Lower leg skin (tissue), 3 donors: ENCODE measurements at regions not wholly inside any gene's neighbourhood (a gene's known extent, or its start where the extent isn't known, plus 50 kb on each side); places are given as distances from the start of the nearest gene placed in this dataset.

Experiments
- POLR2A ChIP-seq, 2 donors: fragments of 450-650 bp; IDR thresholded peaks; one replicate each; pipeline ENCODE4 v1.6.1; 2016 to 2017; ENCODE audit warnings: antibody characterized with exemption in 2 of 2, mild to moderate bottlenecking in 1 of 2, moderate library complexity in 1 of 2
- TF ChIP-seq, protein P1 (sequence below), 3 donors: fragments of 450-650 bp; IDR thresholded peaks; one replicate each; pipeline ENCODE4 v1.5.1; 2016; ENCODE audit warnings: antibody characterized with exemption in 3 of 3, mild to moderate bottlenecking in 3 of 3, moderate library complexity in 2 of 3

DNA sequence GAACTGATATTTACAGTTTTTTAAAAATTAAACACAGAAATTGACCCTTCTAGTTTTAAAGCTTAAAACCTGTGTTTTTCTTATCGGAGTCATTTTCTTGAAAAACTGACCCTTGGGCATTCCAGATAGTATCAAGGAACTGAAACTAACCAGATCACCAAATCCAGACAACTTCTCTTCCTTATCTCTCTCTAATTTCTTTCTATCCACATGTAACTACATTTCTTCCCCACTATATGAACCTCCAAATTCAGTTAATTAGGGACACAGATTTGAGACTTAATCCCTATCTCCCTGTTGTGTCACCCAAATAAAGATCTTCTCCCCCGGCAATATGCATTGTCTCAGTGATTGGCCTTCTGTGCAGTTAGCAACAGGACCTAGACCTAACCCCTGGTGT, 1643.0 kb upstream of the CDH6 start:
- no peak for TF ChIP-seq POLR2A (IDR thresholded peaks at IDR 0.05)
- TF ChIP-seq, protein P1, sequence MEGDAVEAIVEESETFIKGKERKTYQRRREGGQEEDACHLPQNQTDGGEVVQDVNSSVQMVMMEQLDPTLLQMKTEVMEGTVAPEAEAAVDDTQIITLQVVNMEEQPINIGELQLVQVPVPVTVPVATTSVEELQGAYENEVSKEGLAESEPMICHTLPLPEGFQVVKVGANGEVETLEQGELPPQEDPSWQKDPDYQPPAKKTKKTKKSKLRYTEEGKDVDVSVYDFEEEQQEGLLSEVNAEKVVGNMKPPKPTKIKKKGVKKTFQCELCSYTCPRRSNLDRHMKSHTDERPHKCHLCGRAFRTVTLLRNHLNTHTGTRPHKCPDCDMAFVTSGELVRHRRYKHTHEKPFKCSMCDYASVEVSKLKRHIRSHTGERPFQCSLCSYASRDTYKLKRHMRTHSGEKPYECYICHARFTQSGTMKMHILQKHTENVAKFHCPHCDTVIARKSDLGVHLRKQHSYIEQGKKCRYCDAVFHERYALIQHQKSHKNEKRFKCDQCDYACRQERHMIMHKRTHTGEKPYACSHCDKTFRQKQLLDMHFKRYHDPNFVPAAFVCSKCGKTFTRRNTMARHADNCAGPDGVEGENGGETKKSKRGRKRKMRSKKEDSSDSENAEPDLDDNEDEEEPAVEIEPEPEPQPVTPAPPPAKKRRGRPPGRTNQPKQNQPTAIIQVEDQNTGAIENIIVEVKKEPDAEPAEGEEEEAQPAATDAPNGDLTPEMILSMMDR (IDR thresholded peaks at IDR 0.05) = no peak
